ENCODE measurements at regions not wholly inside any gene's neighbourhood (a gene's known extent, or its start where the extent isn't known, plus 50 kb on each side); places are given as distances from the start of the nearest gene placed in this dataset.
"Not testable (repeated sequence)": the region's sequence is repeated elsewhere in the genome, so short reads cannot be mapped to it uniquely, and the experiment has no call there.

GRCh38 chr2:53210538-53210937 is 557.1 kb upstream of the CHAC2 start:
- Mint-ChIP-seq H3K9me3 (ENCODE audit: unreplicated experiment) (peaks cover 7% of the 10 kb centered on the region), H3K36me3 (ENCODE audit: unreplicated experiment) (no peaks in the 10 kb centered on the region), H3K4me1 (ENCODE audit: unreplicated experiment) (no peaks in the 10 kb centered on the region), H3K27me3 (ENCODE audit: unreplicated experiment) (peaks cover 4% of the 10 kb centered on the region), H3K4me3 (ENCODE audit: unreplicated experiment) (no peak overlapping the region), H3K27ac (ENCODE audit: unreplicated experiment) (no peak overlapping the region)
- TF ChIP-seq, protein P1, sequence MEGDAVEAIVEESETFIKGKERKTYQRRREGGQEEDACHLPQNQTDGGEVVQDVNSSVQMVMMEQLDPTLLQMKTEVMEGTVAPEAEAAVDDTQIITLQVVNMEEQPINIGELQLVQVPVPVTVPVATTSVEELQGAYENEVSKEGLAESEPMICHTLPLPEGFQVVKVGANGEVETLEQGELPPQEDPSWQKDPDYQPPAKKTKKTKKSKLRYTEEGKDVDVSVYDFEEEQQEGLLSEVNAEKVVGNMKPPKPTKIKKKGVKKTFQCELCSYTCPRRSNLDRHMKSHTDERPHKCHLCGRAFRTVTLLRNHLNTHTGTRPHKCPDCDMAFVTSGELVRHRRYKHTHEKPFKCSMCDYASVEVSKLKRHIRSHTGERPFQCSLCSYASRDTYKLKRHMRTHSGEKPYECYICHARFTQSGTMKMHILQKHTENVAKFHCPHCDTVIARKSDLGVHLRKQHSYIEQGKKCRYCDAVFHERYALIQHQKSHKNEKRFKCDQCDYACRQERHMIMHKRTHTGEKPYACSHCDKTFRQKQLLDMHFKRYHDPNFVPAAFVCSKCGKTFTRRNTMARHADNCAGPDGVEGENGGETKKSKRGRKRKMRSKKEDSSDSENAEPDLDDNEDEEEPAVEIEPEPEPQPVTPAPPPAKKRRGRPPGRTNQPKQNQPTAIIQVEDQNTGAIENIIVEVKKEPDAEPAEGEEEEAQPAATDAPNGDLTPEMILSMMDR (IDR thresholded peaks at IDR 0.05), result peak; percentile 23
- DNase-seq (ENCODE audit: extremely low spot score, unreplicated experiment), result no peak

- Mint-ChIP-seq H3K27ac (ENCODE audit: unreplicated experiment) (no peak overlapping the region), H3K4me1 (ENCODE audit: unreplicated experiment) (no peaks in the 10 kb centered on the region), H3K36me3 (ENCODE audit: unreplicated experiment) (no peaks in the 10 kb centered on the region), H3K9me3 (ENCODE audit: unreplicated experiment) (peaks cover 7% of the 10 kb centered on the region), H3K4me3 (ENCODE audit: unreplicated experiment) (no peak overlapping the region), H3K27me3 (ENCODE audit: unreplicated experiment) (peaks cover 7% of the 10 kb centered on the region)
- TF ChIP-seq, protein P1 (IDR thresholded peaks at IDR 0.05), result no peak
- DNase-seq (ENCODE audit: extremely low spot score, unreplicated experiment), result no peak
Observed at GRCh38 chr2:53209679-53210458, 557.7 kb upstream of the CHAC2 start.

DNA sequence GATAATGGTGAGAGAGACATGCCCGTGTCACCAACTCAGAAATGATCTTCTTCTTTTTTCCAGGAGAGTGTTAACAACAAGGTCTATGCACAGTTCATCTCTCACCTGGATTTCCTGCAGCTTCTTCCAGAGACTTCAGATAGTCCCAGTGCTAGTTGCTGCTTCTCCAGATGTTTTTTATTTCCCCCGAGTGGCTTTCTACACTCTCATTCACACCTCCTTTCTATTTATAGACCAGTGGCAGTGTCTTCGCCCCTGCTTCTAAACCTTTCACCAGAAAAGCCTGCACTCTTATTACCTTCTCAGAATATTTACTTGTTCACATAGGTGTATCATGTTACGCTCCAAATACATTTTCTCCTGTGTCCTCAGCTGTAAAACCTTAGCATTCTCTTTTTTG is 558.8 kb upstream of the CHAC2 start:
- TF ChIP-seq, protein P1 (IDR thresholded peaks at IDR 0.05), result no peak
- Mint-ChIP-seq H3K36me3 (ENCODE audit: unreplicated experiment) (no peaks in the 10 kb centered on the region), H3K4me3 (ENCODE audit: unreplicated experiment) (no peak overlapping the region), H3K4me1 (ENCODE audit: unreplicated experiment) (no peaks in the 10 kb centered on the region), H3K27me3 (ENCODE audit: unreplicated experiment) (peaks cover 7% of the 10 kb centered on the region), H3K27ac (ENCODE audit: unreplicated experiment) (no peak overlapping the region), H3K9me3 (ENCODE audit: unreplicated experiment) (no peaks in the 10 kb centered on the region)
- DNase-seq (ENCODE audit: extremely low spot score, unreplicated experiment), result no peak

DNA sequence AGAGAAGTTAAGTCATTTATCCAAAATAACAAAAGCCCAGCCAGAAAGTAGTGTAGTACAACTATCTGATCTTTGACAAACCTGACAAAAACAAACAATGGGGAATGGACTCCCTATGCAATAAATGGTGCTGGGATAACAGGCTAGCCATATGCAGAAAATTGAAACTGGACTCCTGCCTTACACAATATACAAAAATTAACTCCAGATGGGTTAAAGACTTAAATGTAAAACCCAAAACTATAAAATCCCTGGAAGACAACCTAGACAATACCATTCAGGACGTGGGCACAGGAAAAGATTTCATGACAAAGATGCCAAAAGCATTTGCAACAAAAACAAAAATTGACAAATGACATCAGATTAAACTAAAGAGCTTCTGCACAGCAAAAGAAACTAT is 561.4 kb upstream of the CHAC2 start:
- peaks cover 18% of the 10 kb centered on the region for H3K27me3 Mint-ChIP-seq (ENCODE audit: unreplicated experiment)
- not testable (repeated sequence) for H3K4me1 Mint-ChIP-seq (ENCODE audit: unreplicated experiment); H3K9me3 Mint-ChIP-seq (ENCODE audit: unreplicated experiment); H3K27ac Mint-ChIP-seq (ENCODE audit: unreplicated experiment); DNase-seq (ENCODE audit: extremely low spot score, unreplicated experiment); H3K36me3 Mint-ChIP-seq (ENCODE audit: unreplicated experiment); H3K4me3 Mint-ChIP-seq (ENCODE audit: unreplicated experiment)

DNA sequence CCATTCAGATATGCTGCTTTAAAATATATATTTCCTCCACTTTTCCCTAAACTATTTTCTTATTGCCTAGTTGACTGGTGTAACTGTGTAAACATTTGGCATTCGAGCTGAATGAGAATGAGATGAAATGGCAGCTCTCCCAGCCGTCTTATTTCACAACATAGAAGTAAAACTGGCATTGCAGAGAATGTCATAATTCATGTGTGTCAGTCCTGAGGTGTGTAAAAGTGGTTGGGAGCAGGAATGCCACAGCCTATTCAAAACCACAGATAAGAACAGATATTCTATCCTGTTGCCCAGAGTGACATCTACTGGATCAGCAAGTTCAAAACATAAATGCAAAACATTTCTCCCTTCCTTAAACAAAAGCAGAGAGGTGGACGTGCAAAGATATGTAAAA is 565.5 kb upstream of the CHAC2 start:
- Mint-ChIP-seq H3K4me3 (ENCODE audit: unreplicated experiment) (no peak overlapping the region), H3K27me3 (ENCODE audit: unreplicated experiment) (peaks cover 22% of the 10 kb centered on the region), H3K9me3 (ENCODE audit: unreplicated experiment) (no peaks in the 10 kb centered on the region), H3K4me1 (ENCODE audit: unreplicated experiment) (no peaks in the 10 kb centered on the region), H3K27ac (ENCODE audit: unreplicated experiment) (no peak overlapping the region), H3K36me3 (ENCODE audit: unreplicated experiment) (no peaks in the 10 kb centered on the region)
- DNase-seq (ENCODE audit: extremely low spot score, unreplicated experiment), result no peak
- TF ChIP-seq, protein P1 (IDR thresholded peaks at IDR 0.05), result peak; percentile 43
